Uterus (tissue), 2 donors: ENCODE measurements at regions not wholly inside any gene's neighbourhood (a gene's known extent, or its start where the extent isn't known, plus 50 kb on each side); places are given as distances from the start of the nearest gene placed in this dataset.

ENCODE experiments used
- CTCF ChIP-seq, 4 experiments: fragments of 200-600 bp in 2 of 4; fragments of 450-650 bp in 2 of 4; sonication (generic) in 2 of 4; IDR thresholded peaks; one replicate each; pipeline ENCODE4 v1.5.1; 2016 to 2019; ENCODE audit warnings: antibody characterized with exemption in 4 of 4, mild to moderate bottlenecking in 2 of 4, moderate library complexity in 1 of 4
- POLR2A ChIP-seq, 2 donors: fragments of 450-650 bp; IDR thresholded peaks; one replicate each; pipeline ENCODE4 v1.6.1; 2016; ENCODE audit warnings: antibody characterized with exemption in 2 of 2, mild to moderate bottlenecking in 1 of 2, moderate library complexity in 1 of 2

- no peak for TF ChIP-seq POLR2A (IDR thresholded peaks at IDR 0.05)
- no peak for TF ChIP-seq CTCF (IDR thresholded peaks at IDR 0.05)
Observed at GRCh38 chr3:190718671-190719070, 143.8 kb downstream of the GMNC start.
